GM21381 (cell line): ENCODE measurements at regions not wholly inside any gene's neighbourhood (a gene's known extent, or its start where the extent isn't known, plus 50 kb on each side); places are given as distances from the start of the nearest gene placed in this dataset.

Experiments used
- ATAC-seq: cut with Tn5 transposase; IDR thresholded peaks from one replicate; pipeline ENCODE4 v1.9.1; 2021; ENCODE audit warnings: mild to moderate bottlenecking, moderate library complexity; ENCODE audit not compliant: unreplicated experiment

GRCh38 chr14:53491256-53491883 is 338.2 kb upstream of the DDHD1 start:
- no peak for ATAC-seq

- ATAC-seq, result no peak
These were observed 325.1 kb upstream of the DDHD1 start for GRCh38 chr14:53478174-53478573.

GRCh38 chr14:53473480-53473879 is 320.4 kb upstream of the DDHD1 start:
- no peak for ATAC-seq

GRCh38 chr14:53472306-53472705 is 319.2 kb upstream of the DDHD1 start:
- no peak for ATAC-seq

- ATAC-seq, result no peak
These were observed 317.4 kb upstream of the DDHD1 start for GRCh38 chr14:53470351-53471043.

- no peak for ATAC-seq
These were observed 315.8 kb upstream of the DDHD1 start for GRCh38 chr14:53468876-53469275.

- no peak for ATAC-seq
These were observed 311.3 kb upstream of the DDHD1 start for GRCh38 chr14:53464376-53464775.

GRCh38 chr14:53462931-53463778 is 310.0 kb upstream of the DDHD1 start:
- ATAC-seq, result no peak

- no peak for ATAC-seq
These were observed 308.7 kb upstream of the DDHD1 start for GRCh38 chr14:53461858-53462257.

- no peak for ATAC-seq
These were observed 307.4 kb upstream of the DDHD1 start for GRCh38 chr14:53460544-53460943.

GRCh38 chr14:53458368-53458814 is 305.3 kb upstream of the DDHD1 start:
- ATAC-seq, result no peak

GRCh38 chr14:53456931-53457330 is 303.8 kb upstream of the DDHD1 start:
- ATAC-seq, result no peak

- ATAC-seq, result no peak
These were observed 299.0 kb upstream of the DDHD1 start for GRCh38 chr14:53452005-53452673.

GRCh38 chr14:53450871-53451270 is 297.7 kb upstream of the DDHD1 start:
- no peak for ATAC-seq

- no peak for ATAC-seq
These were observed 295.6 kb upstream of the DDHD1 start for GRCh38 chr14:53448682-53449081.

GRCh38 chr14:53444677-53445312 is 291.7 kb upstream of the DDHD1 start:
- no peak for ATAC-seq

- no peak for ATAC-seq
These were observed 288.7 kb upstream of the DDHD1 start for GRCh38 chr14:53441789-53442188.

- ATAC-seq, result no peak
These were observed 284.7 kb upstream of the DDHD1 start for GRCh38 chr14:53437858-53438257.

- peak; percentile 66 for ATAC-seq
These were observed 279.3 kb upstream of the DDHD1 start for GRCh38 chr14:53432378-53432802.

- ATAC-seq, result no peak
These were observed 277.7 kb upstream of the DDHD1 start for GRCh38 chr14:53430870-53431269.
